ENCODE measurements at regions not wholly inside any gene's neighbourhood (a gene's known extent, or its start where the extent isn't known, plus 50 kb on each side); places are given as distances from the start of the nearest gene placed in this dataset.

DNA sequence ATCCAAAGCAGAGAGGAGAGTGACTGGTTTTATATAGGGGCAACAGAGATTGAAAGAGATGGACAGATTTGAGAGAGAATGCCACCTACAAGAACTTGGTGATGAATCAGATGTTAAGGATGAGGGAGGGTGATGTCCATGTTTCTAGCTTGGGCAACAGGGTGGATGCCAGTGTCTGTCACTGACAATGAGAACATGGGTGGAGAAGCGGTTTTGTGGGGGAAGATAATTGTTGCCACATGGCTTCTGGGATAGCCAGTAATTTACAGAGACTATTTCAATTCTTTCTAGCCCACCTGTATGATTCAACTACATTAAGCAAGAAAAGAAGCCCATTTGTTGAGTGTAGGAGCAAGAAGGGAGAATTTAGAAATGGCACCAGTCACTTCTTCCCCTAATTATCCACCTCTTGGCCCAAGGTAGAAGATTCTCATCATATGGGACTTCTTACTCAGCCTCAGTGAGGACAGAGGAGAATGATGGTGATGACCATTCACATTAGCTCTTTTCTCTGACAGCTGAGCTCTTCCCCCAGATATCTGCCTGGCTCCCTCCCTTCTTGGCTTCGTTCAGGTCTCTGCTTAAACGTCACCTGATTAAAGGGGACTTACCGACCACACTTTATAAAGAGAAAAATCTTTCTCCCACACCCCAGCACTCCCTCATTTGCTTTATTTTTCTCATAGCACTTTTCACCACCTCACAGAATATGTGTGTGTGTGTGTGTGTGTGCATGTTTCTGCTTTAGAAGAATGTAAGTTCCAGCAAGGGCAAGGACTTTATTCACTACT lies 117.8 kb downstream of the DUSP6 start:
- no peak for DNase-seq (ENCODE audit: low read depth)
- TF ChIP-seq CTCF (conservative IDR thresholded peaks at IDR 0.05; ENCODE audit: control insufficient read depth, insufficient read depth, low read depth, low read length), result no peak
- no peak overlapping the region for H3K4me3 ChIP-seq (ENCODE audit: control insufficient read depth, low read depth, low read length)

DNA sequence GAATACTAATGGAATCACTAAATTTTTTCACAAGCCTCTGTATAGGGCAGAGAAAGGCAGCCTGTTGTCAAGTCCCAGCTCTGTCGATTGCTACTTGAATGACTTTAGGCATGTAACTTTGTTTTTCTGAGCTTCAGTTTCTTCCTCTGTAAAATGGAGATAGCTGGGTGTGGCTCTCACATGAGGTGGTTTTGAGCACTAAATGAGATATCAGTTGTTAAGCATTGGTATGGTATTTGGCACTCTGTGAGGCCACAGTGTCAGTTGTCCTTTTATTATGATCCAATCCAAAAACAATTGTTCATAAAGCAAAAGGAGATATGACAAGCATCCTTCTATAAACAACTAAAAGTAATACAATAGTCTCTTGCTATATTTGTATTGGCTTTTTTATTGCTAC lies 120.6 kb downstream of the DUSP6 start:
- no peak overlapping the region for H3K4me3 ChIP-seq (ENCODE audit: control insufficient read depth, low read depth, low read length)
- TF ChIP-seq CTCF (conservative IDR thresholded peaks at IDR 0.05; ENCODE audit: control insufficient read depth, insufficient read depth, low read depth, low read length), result no peak
- no peak for DNase-seq (ENCODE audit: low read depth)

DNA sequence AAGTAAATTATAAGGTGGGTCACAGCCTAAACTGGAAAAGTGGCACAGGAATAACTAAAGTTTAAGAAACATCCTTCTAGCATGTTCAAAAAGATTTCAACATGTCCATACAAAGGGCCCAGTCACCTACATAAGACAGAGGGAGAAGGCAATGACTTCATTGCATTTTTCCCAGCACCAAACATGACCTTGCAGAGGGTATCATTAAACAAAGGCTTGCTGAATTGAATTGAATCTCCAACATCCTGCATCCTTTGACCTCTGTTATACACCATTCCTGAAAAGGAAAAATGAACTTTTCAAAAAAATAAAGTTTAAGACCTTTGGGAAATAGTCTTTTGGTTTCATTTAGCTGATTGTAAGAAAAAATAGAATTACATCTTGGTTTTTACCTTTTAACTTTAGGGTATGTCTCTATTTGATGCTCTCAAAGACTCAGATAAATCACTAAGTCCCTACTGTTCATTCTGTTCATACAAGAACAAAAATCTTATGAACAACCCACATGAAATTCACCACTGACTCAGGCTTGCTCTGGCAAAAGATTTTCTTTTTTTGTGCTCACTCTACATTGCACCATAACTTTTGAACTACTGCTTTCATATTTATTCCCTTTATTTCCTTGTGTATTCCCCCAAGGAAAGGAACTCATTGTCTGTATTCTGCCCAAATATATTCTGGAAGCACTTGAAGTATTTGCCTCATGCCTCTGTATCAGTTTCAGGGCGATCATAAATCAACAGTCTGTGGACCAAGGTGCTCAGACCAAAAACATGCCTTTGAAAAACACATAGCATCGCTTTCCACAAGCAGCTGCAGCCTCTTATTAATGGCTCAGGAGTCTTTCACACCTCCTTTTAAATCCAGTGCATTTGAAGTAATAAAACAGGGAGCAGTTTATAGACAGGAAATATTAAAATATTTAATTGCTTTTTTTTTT lies 121.7 kb downstream of the DUSP6 start:
- peak; percentile 35 for DNase-seq (ENCODE audit: low read depth)
- no peak for TF ChIP-seq CTCF (conservative IDR thresholded peaks at IDR 0.05; ENCODE audit: control insufficient read depth, insufficient read depth, low read depth, low read length)
- no peak overlapping the region for H3K4me3 ChIP-seq (ENCODE audit: control insufficient read depth, low read depth, low read length)

GRCh38 chr12:89228491-89228890 lies 123.8 kb downstream of the DUSP6 start:
- DNase-seq (ENCODE audit: low read depth), result no peak
- TF ChIP-seq CTCF (conservative IDR thresholded peaks at IDR 0.05; ENCODE audit: control insufficient read depth, insufficient read depth, low read depth, low read length), result no peak
- H3K4me3 ChIP-seq (ENCODE audit: control insufficient read depth, low read depth, low read length), result no peak overlapping the region

DNA sequence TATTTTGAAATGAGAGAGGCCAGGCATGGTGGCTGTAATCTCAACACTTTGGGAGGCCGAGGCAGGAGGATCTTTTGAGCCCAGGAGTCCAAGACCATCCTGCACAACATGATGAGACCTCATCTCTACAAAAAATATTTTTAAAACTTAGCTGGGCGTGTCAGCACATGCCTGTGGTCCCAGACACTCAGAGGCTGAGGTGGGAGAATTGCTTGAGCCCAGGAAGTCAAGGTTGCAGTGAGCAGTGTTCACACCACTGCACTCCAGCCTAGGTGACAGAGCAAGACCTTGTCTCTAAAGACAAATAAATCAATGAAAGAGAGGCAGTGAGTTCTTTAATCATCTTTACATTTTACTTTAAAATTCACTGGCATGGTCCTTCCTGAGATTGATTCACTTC lies 124.5 kb downstream of the DUSP6 start:
- H3K4me3 ChIP-seq (ENCODE audit: control insufficient read depth, low read depth, low read length), result no peak overlapping the region
- TF ChIP-seq CTCF (conservative IDR thresholded peaks at IDR 0.05; ENCODE audit: control insufficient read depth, insufficient read depth, low read depth, low read length), result no peak
- no peak for DNase-seq (ENCODE audit: low read depth)

GRCh38 chr12:89225808-89226411 lies 126.4 kb downstream of the DUSP6 start:
- no peak overlapping the region for H3K4me3 ChIP-seq (ENCODE audit: control insufficient read depth, low read depth, low read length)
- DNase-seq (ENCODE audit: low read depth), result peak; percentile 97
- no peak for TF ChIP-seq CTCF (conservative IDR thresholded peaks at IDR 0.05; ENCODE audit: control insufficient read depth, insufficient read depth, low read depth, low read length)

All from fibroblast of mammary gland (primary cell).